ENCODE measurements at regions not wholly inside any gene's neighbourhood (a gene's known extent, or its start where the extent isn't known, plus 50 kb on each side); places are given as distances from the start of the nearest gene placed in this dataset.
"Not testable (repeated sequence)": the region's sequence is repeated elsewhere in the genome, so short reads cannot be mapped to it uniquely, and the experiment has no call there.

- no peak for DNase-seq
Measured at GRCh38 chr2:239594772-239595608, 194.2 kb upstream of the HDAC4 start.

GRCh38 chr2:239594019-239594771 is 193.4 kb upstream of the HDAC4 start:
- DNase-seq, result no peak

- DNase-seq, result no peak
Measured at GRCh38 chr2:239593455-239593854, 192.6 kb upstream of the HDAC4 start.

GRCh38 chr2:239592629-239593290 is 191.9 kb upstream of the HDAC4 start:
- not testable (repeated sequence) for DNase-seq

GRCh38 chr2:239590995-239591915 is 190.4 kb upstream of the HDAC4 start:
- DNase-seq, result no peak

- DNase-seq, result no peak
Measured at GRCh38 chr2:239590276-239590675, 189.5 kb upstream of the HDAC4 start.

- no peak for DNase-seq
Measured at GRCh38 chr2:239589833-239590232, 189.0 kb upstream of the HDAC4 start.

GRCh38 chr2:239589270-239589825 is 188.5 kb upstream of the HDAC4 start:
- DNase-seq, result no peak

GRCh38 chr2:239588451-239589269 is 187.8 kb upstream of the HDAC4 start:
- no peak for DNase-seq

- no peak for DNase-seq
Measured at GRCh38 chr2:239587841-239588240, 187.0 kb upstream of the HDAC4 start.

GRCh38 chr2:239587311-239587731 is 186.5 kb upstream of the HDAC4 start:
- no peak for DNase-seq

GRCh38 chr2:239586651-239587310 is 186.0 kb upstream of the HDAC4 start:
- DNase-seq, result no peak

- no peak for DNase-seq
Measured at GRCh38 chr2:239585422-239585821, 184.6 kb upstream of the HDAC4 start.

- no peak for DNase-seq
Measured at GRCh38 chr2:239584986-239585385, 184.2 kb upstream of the HDAC4 start.

GRCh38 chr2:239583879-239584859 is 183.3 kb upstream of the HDAC4 start:
- no peak for DNase-seq

GRCh38 chr2:239583171-239583878 is 182.5 kb upstream of the HDAC4 start:
- DNase-seq, result no peak

GRCh38 chr2:239582476-239582875 is 181.7 kb upstream of the HDAC4 start:
- DNase-seq, result no peak

GRCh38 chr2:239581352-239581901 is 180.6 kb upstream of the HDAC4 start:
- DNase-seq, result no peak

GRCh38 chr2:239580199-239580527 is 179.3 kb upstream of the HDAC4 start:
- no peak for DNase-seq
